Activated CD8-positive, alpha-beta memory T cell treated with anti-CD3 and anti-CD28 coated beads for 24 hours (primary cell): ENCODE measurements at regions not wholly inside any gene's neighbourhood (a gene's known extent, or its start where the extent isn't known, plus 50 kb on each side); places are given as distances from the start of the nearest gene placed in this dataset.

Experiments used
- DNase-seq: peaks from one replicate; pipeline ENCODE4 v3.0.0-alpha.2; 2020

- no peak for DNase-seq
Measured at GRCh38 chr14:71585361-71585760, 346.9 kb upstream of the RGS6 start.

GRCh38 chr14:71586131-71586897 lies 345.9 kb upstream of the RGS6 start:
- DNase-seq, result no peak

GRCh38 chr14:71588028-71588427 lies 344.2 kb upstream of the RGS6 start:
- no peak for DNase-seq

- no peak for DNase-seq
Measured at GRCh38 chr14:71588576-71589215, 343.5 kb upstream of the RGS6 start.

DNA sequence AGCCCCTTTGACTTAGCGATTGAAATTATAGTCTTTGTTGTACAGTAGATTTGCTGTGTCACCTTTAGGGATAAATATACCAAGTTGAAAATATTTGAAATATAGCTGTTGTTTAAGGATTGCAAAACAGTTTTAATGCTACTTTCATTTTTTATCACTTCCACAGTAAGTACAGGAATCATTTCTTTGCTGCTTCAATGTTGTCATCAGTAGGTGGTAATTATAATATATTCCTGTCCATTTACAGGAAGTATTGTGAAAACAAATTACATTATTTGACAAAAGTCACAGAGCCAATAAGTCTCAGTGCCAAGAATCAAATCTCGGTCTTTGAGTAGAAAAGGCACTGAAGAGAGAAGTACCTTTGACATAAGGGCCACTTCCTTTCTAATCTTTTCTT lies 342.6 kb upstream of the RGS6 start:
- no peak for DNase-seq

GRCh38 chr14:71590131-71590530 lies 342.1 kb upstream of the RGS6 start:
- no peak for DNase-seq

- DNase-seq, result no peak
Measured at GRCh38 chr14:71591231-71591630, 341.0 kb upstream of the RGS6 start.

- no peak for DNase-seq
Measured at GRCh38 chr14:71591929-71592328, 340.3 kb upstream of the RGS6 start.

GRCh38 chr14:71592361-71592760 lies 339.9 kb upstream of the RGS6 start:
- no peak for DNase-seq

DNA sequence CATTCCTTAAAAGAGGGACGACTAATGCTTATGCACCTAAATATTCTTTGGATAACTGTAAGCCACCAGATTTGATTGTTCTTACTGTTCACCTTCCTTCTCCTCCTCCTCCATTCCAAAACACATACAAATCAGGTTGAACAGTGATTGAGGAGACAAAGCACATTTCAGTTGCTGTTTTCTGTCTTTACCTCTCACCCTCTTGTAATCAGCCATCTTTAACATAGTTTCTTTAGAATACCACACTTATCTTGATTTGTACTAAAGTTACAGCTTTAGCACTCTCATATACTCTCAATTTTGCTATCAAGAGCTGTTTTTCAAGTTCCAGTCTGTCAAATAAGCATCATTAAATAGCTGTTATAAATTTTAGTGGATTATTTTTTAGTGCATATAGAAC lies 338.3 kb upstream of the RGS6 start:
- no peak for DNase-seq

GRCh38 chr14:71594821-71595220 lies 337.4 kb upstream of the RGS6 start:
- DNase-seq, result no peak

DNA sequence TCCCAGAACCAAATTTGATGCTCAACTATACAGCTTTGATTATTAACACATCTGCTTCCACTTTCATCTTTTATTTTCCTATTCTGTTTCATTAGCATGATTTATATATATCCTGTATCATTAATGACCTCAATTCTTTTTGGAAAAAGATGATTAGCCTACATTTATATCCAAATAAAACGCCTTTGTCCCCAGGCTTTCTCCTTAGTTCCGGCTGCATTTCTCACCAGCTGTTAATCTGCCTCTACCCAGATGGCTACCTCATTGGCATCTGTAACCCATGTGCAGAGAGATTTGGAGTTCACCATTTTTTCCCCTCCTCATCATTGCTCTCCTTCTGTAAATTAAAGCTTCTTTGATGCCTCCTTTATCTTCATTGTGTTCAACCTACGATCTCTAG lies 336.8 kb upstream of the RGS6 start:
- DNase-seq, result no peak

DNA sequence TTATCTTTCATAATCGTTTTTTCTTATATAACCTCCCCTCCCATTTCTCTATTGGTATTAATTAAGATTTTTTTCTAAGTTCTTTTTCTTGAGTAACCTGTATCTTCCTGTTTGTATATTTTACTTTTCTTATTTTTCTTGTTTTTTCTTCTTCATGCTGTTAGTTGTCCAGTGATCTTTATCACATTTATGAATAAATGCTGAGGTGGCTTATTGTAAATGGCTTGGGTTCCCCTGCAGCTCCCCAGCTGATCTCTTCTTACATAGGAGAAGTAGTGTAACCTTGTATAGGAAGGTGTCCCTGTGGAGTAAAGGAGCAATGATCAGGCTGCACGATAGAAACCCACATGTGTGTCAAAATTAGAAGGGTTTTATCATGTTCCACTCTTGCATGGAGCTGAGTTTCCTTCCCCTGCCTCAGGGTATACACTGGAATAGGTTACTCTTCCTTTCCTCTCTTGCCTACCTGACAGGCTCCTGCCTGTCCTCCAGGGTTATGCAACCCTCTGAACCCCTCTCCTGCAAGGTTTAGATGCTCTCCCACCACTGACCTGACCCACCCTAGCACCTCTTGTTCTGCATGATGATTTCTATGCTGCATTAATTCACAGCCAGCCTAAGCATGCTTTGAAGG lies 334.8 kb upstream of the RGS6 start:
- no peak for DNase-seq

GRCh38 chr14:71597955-71598660 lies 334.1 kb upstream of the RGS6 start:
- DNase-seq, result no peak

GRCh38 chr14:71600309-71600708 lies 331.9 kb upstream of the RGS6 start:
- DNase-seq, result no peak

- DNase-seq, result no peak
Measured at GRCh38 chr14:71602524-71602923, 329.7 kb upstream of the RGS6 start.

DNA sequence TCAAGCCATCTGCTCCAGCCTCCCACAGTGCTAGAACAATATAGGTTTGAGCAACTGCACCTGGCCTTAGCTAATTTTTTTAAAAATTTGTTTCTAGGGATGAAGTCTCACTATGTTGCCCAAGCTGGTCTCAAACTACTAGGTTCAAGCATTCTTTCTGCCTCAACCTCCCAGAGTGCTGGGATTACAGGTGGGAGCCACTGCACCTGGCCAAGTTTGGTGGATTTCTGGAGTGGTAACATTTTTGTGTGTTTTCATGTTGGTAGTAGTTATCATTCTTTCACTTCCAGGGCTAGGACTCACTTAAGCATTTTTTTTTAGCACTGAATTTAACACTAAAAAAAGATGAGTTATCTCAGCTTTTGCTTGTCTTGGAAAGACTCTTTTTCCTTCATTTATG lies 328.0 kb upstream of the RGS6 start:
- DNase-seq, result no peak

DNA sequence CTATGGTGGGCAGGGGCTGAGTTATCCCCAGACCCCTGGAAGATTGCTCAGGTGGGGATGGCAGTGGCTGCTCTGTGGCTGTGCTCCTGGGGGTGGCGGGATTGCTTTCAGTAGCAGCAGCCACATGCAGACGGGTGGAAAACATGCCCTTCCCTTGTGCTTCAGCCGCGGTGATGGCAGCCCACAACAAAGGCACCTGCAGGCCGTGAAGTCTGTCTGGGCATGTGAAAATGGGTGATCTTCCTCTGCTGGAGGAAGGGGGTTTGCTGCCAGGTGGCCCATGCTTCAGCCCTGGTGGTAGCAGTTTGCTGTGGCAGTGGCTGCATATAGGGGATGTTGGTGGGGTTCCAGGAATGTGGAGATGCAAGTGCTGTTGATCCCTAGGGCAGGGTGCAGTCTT lies 326.2 kb upstream of the RGS6 start:
- no peak for DNase-seq

DNA sequence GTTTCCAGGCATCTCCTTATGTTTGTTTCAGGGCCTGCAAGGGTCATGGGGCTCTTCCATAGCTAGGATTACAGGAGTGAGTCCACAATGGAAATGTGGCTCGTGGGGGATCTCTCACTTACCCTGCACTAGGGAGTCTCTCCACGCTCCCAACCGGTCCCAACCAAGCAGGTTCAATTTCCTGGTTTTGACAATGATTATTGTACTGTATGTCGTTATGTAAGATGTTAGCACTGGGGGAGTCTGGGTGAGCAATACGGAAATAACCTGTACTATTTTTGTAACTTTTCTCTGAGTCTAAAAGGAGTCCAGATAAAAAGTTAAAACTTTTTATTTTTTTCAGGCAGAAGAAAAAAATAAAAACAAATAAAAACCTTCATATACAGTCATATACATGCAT lies 325.7 kb upstream of the RGS6 start:
- no peak for DNase-seq

DNA sequence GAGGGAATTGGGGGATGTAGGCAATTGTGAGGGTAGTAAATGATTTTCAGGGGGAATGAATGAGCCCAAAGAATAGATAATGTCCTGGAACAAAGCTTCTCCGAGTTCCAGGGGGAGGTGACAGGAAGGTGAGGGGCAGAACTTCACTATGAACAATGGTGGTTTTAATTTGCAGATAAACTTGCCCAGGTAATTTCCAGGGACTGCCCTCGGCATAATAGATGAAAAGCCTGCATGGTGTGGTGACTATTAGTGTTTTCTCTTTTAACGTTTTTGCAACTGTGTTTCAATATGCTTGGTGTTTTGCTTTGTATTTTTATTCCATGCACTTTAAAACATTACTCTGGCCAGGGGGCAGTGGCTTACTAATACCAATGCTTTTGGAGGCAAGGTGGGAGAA lies 325.2 kb upstream of the RGS6 start:
- DNase-seq, result no peak

- DNase-seq, result no peak
Measured at GRCh38 chr14:71610149-71610548, 322.1 kb upstream of the RGS6 start.

DNA sequence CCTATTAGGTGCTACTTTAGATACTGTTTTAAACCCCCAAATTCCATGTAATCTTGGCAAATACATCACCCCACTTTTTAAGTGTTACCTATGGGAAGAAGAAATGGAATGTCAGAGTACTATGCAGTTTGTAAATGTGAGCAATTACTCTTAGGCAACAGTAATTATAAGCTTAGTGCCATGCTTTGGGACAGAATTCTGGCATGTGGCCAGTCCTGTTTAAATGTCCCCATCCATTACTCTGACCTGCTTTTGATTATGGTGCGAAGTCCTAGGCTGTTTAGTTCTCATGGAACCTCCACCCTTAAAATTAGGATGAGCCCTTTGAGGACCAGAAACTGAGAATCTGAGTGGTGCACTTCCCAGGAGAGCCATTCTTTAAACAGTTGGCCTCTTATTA lies 321.4 kb upstream of the RGS6 start:
- no peak for DNase-seq

- DNase-seq, result no peak
Measured at GRCh38 chr14:71613168-71613567, 319.1 kb upstream of the RGS6 start.

DNA sequence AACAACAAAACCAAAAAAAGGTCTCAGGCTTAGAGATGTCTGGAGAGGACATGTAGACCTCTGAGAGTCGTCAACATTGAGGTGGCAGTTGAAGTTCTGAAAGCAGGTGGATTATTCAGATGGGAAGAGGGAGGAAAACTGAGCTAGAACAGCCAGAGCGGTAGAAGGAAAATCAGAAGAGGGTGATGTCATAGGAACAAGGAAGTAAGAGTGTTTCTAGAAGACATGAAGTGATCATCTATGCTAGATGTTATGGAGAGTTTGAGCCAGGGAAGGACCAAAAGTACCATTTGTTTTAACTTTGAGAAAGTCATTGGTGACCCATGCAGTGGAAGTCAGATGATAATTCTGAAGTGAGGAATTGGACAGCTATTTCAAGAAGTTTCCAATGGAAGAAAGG lies 316.2 kb upstream of the RGS6 start:
- DNase-seq, result no peak
